ENCODE measurements at regions not wholly inside any gene's neighbourhood (a gene's known extent, or its start where the extent isn't known, plus 50 kb on each side); places are given as distances from the start of the nearest gene placed in this dataset.
"Not testable (repeated sequence)": the region's sequence is repeated elsewhere in the genome, so short reads cannot be mapped to it uniquely, and the experiment has no call there.

GRCh38 chr3:118803096-118803476 lies 231.6 kb downstream of the IGSF11 start:
- Histone ChIP-seq H3K27me3 (no peaks in the 10 kb centered on the region), H3K9me3 (replicated peaks in 1 of 3) (no peaks in the 10 kb centered on the region), H3K27ac (no peak overlapping the region), H3K36me3 (replicated peaks in 1 of 2) (no peaks in the 10 kb centered on the region), H3K4me1 (replicated peaks in 1 of 2) (no peaks in the 10 kb centered on the region), H3K4me3 (no peak overlapping the region)
- DNase-seq = no peak
- 74 to 85% (median 82%) methylated on average over 3 of the region's 3 CpGs for WGBS, 4 donors
- intact Hi-C loops (cut with DNase I) = no loop called here
- TF ChIP-seq POLR2A (IDR thresholded peaks at IDR 0.05) (no peak), CTCF (IDR thresholded peaks at IDR 0.05) (no peak)

DNA sequence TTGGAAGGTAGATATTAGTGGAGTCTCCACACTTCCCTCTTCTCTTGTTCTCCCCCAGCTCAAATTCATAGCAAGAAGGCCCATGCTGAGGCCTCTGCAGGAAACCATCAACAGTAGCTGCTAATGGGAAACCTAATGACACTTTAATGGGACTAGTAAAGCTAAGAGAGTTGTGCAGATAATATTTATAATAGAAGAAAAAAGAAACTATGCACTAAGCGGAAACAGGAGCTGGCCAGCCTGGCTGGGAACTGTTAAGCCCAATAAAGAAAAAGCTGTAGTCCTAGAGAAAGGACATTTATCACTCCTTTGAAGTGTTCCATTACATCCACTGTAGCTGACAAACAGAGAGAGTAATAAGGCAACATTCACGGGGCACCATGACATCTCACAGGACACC lies 229.6 kb downstream of the IGSF11 start:
- H3K9me3 ChIP-seq (replicated peaks in 1 of 3) = no peaks in the 10 kb centered on the region
- no peak for TF ChIP-seq POLR2A (IDR thresholded peaks at IDR 0.05)
- TF ChIP-seq CTCF (IDR thresholded peaks at IDR 0.05) = no peak

GRCh38 chr3:118806423-118806822 lies 228.2 kb downstream of the IGSF11 start:
- H3K27ac ChIP-seq = no peak overlapping the region
- H3K4me1 ChIP-seq (replicated peaks in 1 of 2) = no peaks in the 10 kb centered on the region
- 86 to 90% (median 88%) methylated on average over 5 of the region's 5 CpGs for WGBS, 4 donors
- intact Hi-C loops (cut with DNase I) = no loop called here
- H3K27me3 ChIP-seq = no peaks in the 10 kb centered on the region
- no peak for DNase-seq
- H3K4me3 ChIP-seq = no peak overlapping the region
- no peaks in the 10 kb centered on the region for H3K36me3 ChIP-seq (replicated peaks in 1 of 2)
- TF ChIP-seq POLR2A (IDR thresholded peaks at IDR 0.05) = no peak
- no peak for TF ChIP-seq CTCF (IDR thresholded peaks at IDR 0.05)
- no peaks in the 10 kb centered on the region for H3K9me3 ChIP-seq (replicated peaks in 1 of 3)

More for the DNA sequence above, 229.6 kb downstream of the IGSF11 start:
- Histone ChIP-seq H3K27ac (no peak overlapping the region), H3K27me3 (no peaks in the 10 kb centered on the region), H3K36me3 (replicated peaks in 1 of 2) (no peaks in the 10 kb centered on the region), H3K4me3 (no peak overlapping the region), H3K4me1 (replicated peaks in 1 of 2) (no peaks in the 10 kb centered on the region)
- 57 to 74% (median 63%) methylated on average over 2 of the region's 2 CpGs for WGBS, 4 donors
- no peak for DNase-seq
- intact Hi-C loops (cut with DNase I) = no loop called here

DNA sequence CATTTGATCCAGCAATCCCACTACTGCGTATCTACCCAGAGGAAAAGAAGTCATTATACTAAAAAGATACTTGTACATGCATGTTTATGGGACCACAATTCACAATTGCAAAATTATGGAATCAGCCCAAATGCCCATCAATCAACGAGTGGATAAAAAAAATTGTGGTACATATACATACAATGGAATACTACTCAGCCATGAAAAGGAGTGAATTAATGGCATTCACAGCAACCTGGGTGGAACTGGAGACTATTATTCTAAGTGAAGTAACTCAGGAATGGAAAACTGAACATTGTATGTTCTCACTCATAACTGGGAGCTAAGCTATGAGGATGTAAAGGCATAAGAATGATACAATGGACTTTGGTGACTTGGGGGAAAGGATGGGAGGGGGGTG lies 227.3 kb downstream of the IGSF11 start:
- WGBS, 4 donors = 76 to 91% (median 83%) methylated on average over 2 of the region's 2 CpGs
- H3K27me3 ChIP-seq; H3K4me3 ChIP-seq; H3K36me3 ChIP-seq (replicated peaks in 1 of 2); H3K9me3 ChIP-seq (replicated peaks in 1 of 3); H3K27ac ChIP-seq; DNase-seq; H3K4me1 ChIP-seq (replicated peaks in 1 of 2); intact Hi-C loops (cut with DNase I): not testable (repeated sequence)

GRCh38 chr3:118808723-118809122 lies 225.9 kb downstream of the IGSF11 start:
- no peak for TF ChIP-seq CTCF (IDR thresholded peaks at IDR 0.05)
- no peak for TF ChIP-seq POLR2A (IDR thresholded peaks at IDR 0.05)
- WGBS, 4 donors = 58 to 66% (median 62%) methylated on average over 6 of the region's 6 CpGs
- H3K27me3 ChIP-seq = no peaks in the 10 kb centered on the region

More at GRCh38 chr3:118808723-118809122, 225.9 kb downstream of the IGSF11 start:
- H3K4me3 ChIP-seq = no peak overlapping the region
- intact Hi-C loops (cut with DNase I) = no loop called here
- H3K9me3 ChIP-seq (replicated peaks in 1 of 3) = no peaks in the 10 kb centered on the region
- no peak for DNase-seq
- H3K36me3 ChIP-seq (replicated peaks in 1 of 2) = no peaks in the 10 kb centered on the region
- H3K4me1 ChIP-seq (replicated peaks in 1 of 2) = no peaks in the 10 kb centered on the region
- H3K27ac ChIP-seq = no peak overlapping the region

Data from adrenal gland (tissue), 9 donors.